PC-9 (cell line): ENCODE measurements at regions not wholly inside any gene's neighbourhood (a gene's known extent, or its start where the extent isn't known, plus 50 kb on each side); places are given as distances from the start of the nearest gene placed in this dataset.

ENCODE experiments used
- CTCF ChIP-seq: fragments of 200-600 bp; sonication (generic); conservative IDR thresholded peaks from 2 replicates; pipeline ENCODE4 v1.6.1; 2017; ENCODE audit warnings: mixed run types, antibody characterized with exemption, mild to moderate bottlenecking, moderate library complexity
- EZH2 ChIP-seq: fragments of 200-600 bp; sonication (generic); IDR thresholded peaks from 2 replicates; pipeline ENCODE4 v1.8.0; 2017; ENCODE audit warnings: antibody characterized with exemption, low read depth

GRCh38 chr1:5711079-5711478, 281.1 kb downstream of the NPHP4 start:
- TF ChIP-seq CTCF (no peak), EZH2 (no peak)
